NCI-H1092 (cell line): ENCODE measurements at regions not wholly inside any gene's neighbourhood (a gene's known extent, or its start where the extent isn't known, plus 50 kb on each side); places are given as distances from the start of the nearest gene placed in this dataset.
"Not testable (repeated sequence)": the region's sequence is repeated elsewhere in the genome, so short reads cannot be mapped to it uniquely, and the experiment has no call there.

ENCODE experiments used
- DNase-seq: peaks from one replicate; lab custom pipeline; 2025; lab: John Stamatoyannopoulos, UW

GRCh38 chr18:56488739-56489138 lies 149.7 kb downstream of the TXNL1 start:
- no peak for DNase-seq

GRCh38 chr18:56487801-56488200 lies 150.6 kb downstream of the TXNL1 start:
- DNase-seq: no peak

- no peak for DNase-seq
Measured at GRCh38 chr18:56483386-56483785, 155.0 kb downstream of the TXNL1 start.

GRCh38 chr18:56482813-56483212 lies 155.6 kb downstream of the TXNL1 start:
- DNase-seq: not testable (repeated sequence)

GRCh38 chr18:56481751-56482150 lies 156.6 kb downstream of the TXNL1 start:
- no peak for DNase-seq

- DNase-seq: no peak
Measured at GRCh38 chr18:56479841-56480240, 158.6 kb downstream of the TXNL1 start.

- DNase-seq: no peak
Measured at GRCh38 chr18:56475250-56475649, 163.1 kb downstream of the TXNL1 start.

- no peak for DNase-seq
Measured at GRCh38 chr18:56473400-56474024, 164.9 kb downstream of the TXNL1 start.

GRCh38 chr18:56470406-56471351 lies 167.7 kb downstream of the TXNL1 start:
- no peak for DNase-seq

GRCh38 chr18:56469582-56469981 lies 168.8 kb downstream of the TXNL1 start:
- no peak for DNase-seq

GRCh38 chr18:56468396-56468795 lies 170.0 kb downstream of the TXNL1 start:
- no peak for DNase-seq

GRCh38 chr18:56462276-56462675 lies 176.1 kb downstream of the TXNL1 start:
- no peak for DNase-seq

GRCh38 chr18:56461151-56461550 lies 177.2 kb downstream of the TXNL1 start:
- DNase-seq: no peak

GRCh38 chr18:56460581-56460980 lies 177.8 kb downstream of the TXNL1 start:
- no peak for DNase-seq

GRCh38 chr18:56458770-56459712 lies 179.4 kb downstream of the TXNL1 start:
- DNase-seq: no peak

- no peak for DNase-seq
Measured at GRCh38 chr18:56455874-56456273, 182.5 kb downstream of the TXNL1 start.

GRCh38 chr18:56455141-56455540 lies 183.3 kb downstream of the TXNL1 start:
- DNase-seq: no peak

GRCh38 chr18:56453631-56454030 lies 184.8 kb downstream of the TXNL1 start:
- no peak for DNase-seq

- DNase-seq: no peak
Measured at GRCh38 chr18:56451188-56451587, 187.2 kb downstream of the TXNL1 start.

- DNase-seq: no peak
Measured at GRCh38 chr18:56448751-56449150, 189.6 kb downstream of the TXNL1 start.

GRCh38 chr18:56445422-56445821 lies 193.0 kb downstream of the TXNL1 start:
- DNase-seq: no peak

- DNase-seq: no peak
Measured at GRCh38 chr18:56444201-56444600, 194.2 kb downstream of the TXNL1 start.
